Loucy (cell line): ENCODE measurements at regions not wholly inside any gene's neighbourhood (a gene's known extent, or its start where the extent isn't known, plus 50 kb on each side); places are given as distances from the start of the nearest gene placed in this dataset.

Source experiments
- H2AFZ ChIP-seq: fragments of 200-600 bp; sonication (generic); 2 replicates; pipeline ENCODE4 v1.6.0; 2016; ENCODE audit warnings: antibody characterized with exemption, mild to moderate bottlenecking, low read length, moderate library complexity
- H3F3A ChIP-seq: fragments of 200-600 bp; 2 replicates; pipeline ENCODE4 v1.6.0; 2016; ENCODE audit warnings: antibody characterized with exemption, low read depth, mild to moderate bottlenecking
- H3K27me3 ChIP-seq: fragments of 200-600 bp; sonication (generic); 2 replicates; pipeline ENCODE4 v1.6.1; 2014; ENCODE audit warnings: low read length, mild to moderate bottlenecking; ENCODE audit not compliant: insufficient read depth, poor library complexity, severe bottlenecking
- H3K36me3 ChIP-seq: fragments of 200-600 bp; sonication (generic); 2 replicates; pipeline ENCODE4 v1.6.1; 2016; ENCODE audit warnings: low read length; ENCODE audit not compliant: insufficient read depth
- H3K4me1 ChIP-seq: fragments of 200-600 bp; sonication (generic); 2 replicates; pipeline ENCODE4 v1.5.1; 2014; ENCODE audit warnings: low read length, mild to moderate bottlenecking; ENCODE audit not compliant: insufficient read depth, poor library complexity, severe bottlenecking
- H3K4me2 ChIP-seq: fragments of 200-600 bp; sonication (generic); 2 replicates; pipeline ENCODE4 v1.6.0; 2014; ENCODE audit warnings: antibody characterized with exemption, low read length, low read depth, mild to moderate bottlenecking; ENCODE audit not compliant: poor library complexity, severe bottlenecking
- H3K4me3 ChIP-seq: fragments of 200-600 bp; sonication (generic); 2 replicates; pipeline ENCODE4 v1.5.1; 2014; ENCODE audit warnings: low read length, mild to moderate bottlenecking, mixed read lengths; ENCODE audit not compliant: poor library complexity, severe bottlenecking
- H3K79me2 ChIP-seq: fragments of 200-600 bp; sonication (generic); 2 replicates; pipeline ENCODE4 v1.6.1; 2014; ENCODE audit warnings: low read length; ENCODE audit not compliant: insufficient read depth
- H3K9ac ChIP-seq: fragments of 200-600 bp; sonication (generic); 2 replicates; pipeline ENCODE4 v1.6.0; 2014; ENCODE audit warnings: mild to moderate bottlenecking, low read depth, low read length, moderate library complexity; ENCODE audit not compliant: poor library complexity, severe bottlenecking
- H3K9me2 ChIP-seq: fragments of 200-600 bp; sonication (generic); replicated peaks from 2 replicates; pipeline ENCODE4 v1.6.1; 2016; ENCODE audit warnings: low read depth, low read length, mixed read lengths
- H3K9me3 ChIP-seq: fragments of 200-600 bp; sonication (generic); 2 replicates; pipeline ENCODE4 v1.6.1; 2014; ENCODE audit warnings: mild to moderate bottlenecking, antibody characterized with exemption, low read length, low read depth; ENCODE audit not compliant: insufficient read depth
- H4K20me1 ChIP-seq: fragments of 200-600 bp; sonication (generic); 2 replicates; pipeline ENCODE4 v1.6.0; 2014; ENCODE audit warnings: antibody characterized with exemption, low read length, mild to moderate bottlenecking; ENCODE audit not compliant: insufficient read depth, poor library complexity, severe bottlenecking
- CTCF ChIP-seq: fragments of 200-600 bp; sonication (generic); conservative IDR thresholded peaks from 2 replicates; pipeline ENCODE4 v1.5.1; 2014; ENCODE audit warnings: mild to moderate bottlenecking, antibody characterized with exemption, low read length
- EZH2phosphoT487 ChIP-seq: fragments of 200-600 bp; IDR thresholded peaks from 2 replicates; pipeline ENCODE4 v1.6.1; 2018; ENCODE audit warnings: antibody characterized with exemption, mild to moderate bottlenecking, moderate library complexity, borderline replicate concordance

DNA sequence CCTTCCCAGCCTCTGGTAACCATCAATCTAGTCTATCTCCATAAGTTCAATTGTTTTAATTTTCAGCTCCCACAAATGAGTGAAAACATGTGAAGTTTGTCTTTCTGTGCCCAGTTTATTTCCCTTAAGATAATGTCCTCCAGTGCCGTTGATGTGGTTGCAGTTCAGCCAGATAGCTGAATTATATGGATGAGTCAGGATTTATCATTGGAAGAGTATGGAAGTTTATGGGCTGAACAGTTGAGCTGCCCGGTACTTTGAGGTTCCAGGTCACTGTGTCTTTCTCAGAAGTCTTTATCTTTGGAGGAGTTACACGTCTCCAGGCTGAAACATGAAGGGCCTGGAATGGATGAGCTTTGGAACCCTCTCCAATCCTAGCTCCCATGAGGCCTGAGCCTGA is 120.1 kb downstream of the ASCL4 start:
- H3K27me3 ChIP-seq = no peaks in the 10 kb centered on the region
- H3F3A ChIP-seq = no peaks in the 10 kb centered on the region
- no peak overlapping the region for H3K9ac ChIP-seq
- H3K4me1 ChIP-seq = no peaks in the 10 kb centered on the region
- H4K20me1 ChIP-seq = no peaks in the 10 kb centered on the region
- no peaks in the 10 kb centered on the region for H3K9me3 ChIP-seq
- no peaks in the 10 kb centered on the region for H3K9me2 ChIP-seq
- no peaks in the 10 kb centered on the region for H3K36me3 ChIP-seq
- TF ChIP-seq EZH2phosphoT487 = no peak
- no peak for TF ChIP-seq CTCF
- no peak overlapping the region for H3K4me2 ChIP-seq
- no peak overlapping the region for H2AFZ ChIP-seq
- no peaks in the 10 kb centered on the region for H3K79me2 ChIP-seq
- no peak overlapping the region for H3K4me3 ChIP-seq

DNA sequence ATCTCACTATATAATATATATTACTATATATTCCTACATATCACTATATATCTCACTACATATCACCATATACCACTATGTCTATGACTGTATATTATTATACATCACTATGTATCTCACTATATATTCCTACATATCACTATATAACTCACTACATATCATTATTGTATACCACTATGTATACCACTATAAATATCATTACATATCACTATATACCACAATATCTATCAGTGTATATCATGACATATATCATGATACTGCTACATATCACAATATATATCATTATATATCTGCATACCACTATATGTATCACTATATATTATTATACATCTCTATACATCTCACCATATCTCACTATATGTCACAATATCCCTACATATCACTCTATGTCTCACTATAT is 121.5 kb downstream of the ASCL4 start:
- H3K9ac ChIP-seq = no peak overlapping the region

GRCh38 chr12:107900588-107900987 is 126.1 kb downstream of the ASCL4 start:
- Histone ChIP-seq H3K9ac (no peak overlapping the region), H3K79me2 (no peaks in the 10 kb centered on the region), H2AFZ (no peak overlapping the region), H3K9me3 (no peaks in the 10 kb centered on the region), H3K4me1 (no peaks in the 10 kb centered on the region), H3K9me2 (no peaks in the 10 kb centered on the region), H3K4me2 (no peak overlapping the region), H3K36me3 (no peaks in the 10 kb centered on the region), H3K4me3 (no peak overlapping the region), H3F3A (no peaks in the 10 kb centered on the region), H4K20me1 (no peaks in the 10 kb centered on the region), H3K27me3 (no peaks in the 10 kb centered on the region)
- TF ChIP-seq CTCF (no peak), EZH2phosphoT487 (no peak)

More for the DNA sequence above, 121.5 kb downstream of the ASCL4 start:
- Histone ChIP-seq H3K27me3 (no peaks in the 10 kb centered on the region), H3F3A (no peaks in the 10 kb centered on the region), H3K4me2 (no peak overlapping the region), H3K4me1 (no peaks in the 10 kb centered on the region), H3K9me2 (no peaks in the 10 kb centered on the region), H3K79me2 (no peaks in the 10 kb centered on the region), H2AFZ (no peak overlapping the region), H4K20me1 (no peaks in the 10 kb centered on the region), H3K4me3 (no peak overlapping the region), H3K36me3 (no peaks in the 10 kb centered on the region), H3K9me3 (no peaks in the 10 kb centered on the region)
- TF ChIP-seq EZH2phosphoT487 = no peak
- no peak for TF ChIP-seq CTCF
